RWPE1 (cell line): ENCODE measurements at regions not wholly inside any gene's neighbourhood (a gene's known extent, or its start where the extent isn't known, plus 50 kb on each side); places are given as distances from the start of the nearest gene placed in this dataset.
"Not testable (repeated sequence)": the region's sequence is repeated elsewhere in the genome, so short reads cannot be mapped to it uniquely, and the experiment has no call there.

Source experiments
- CTCF ChIA-PET: fragments of 350-600 bp; sonication (Branson Sonifier 250); formaldehyde crosslinking; extraction: SDS; loops from one replicate; lab custom pipeline; 2021; lab: Yijun Ruan, JAX
- POLR2A ChIA-PET: fragments of 400-600 bp; formaldehyde crosslinking; extraction: SDS; loops from one replicate; lab custom pipeline; 2020; ENCODE audit warnings: antibody characterized with exemption; ENCODE audit not compliant: low non-redundant PET; lab: Yijun Ruan, JAX
- DNase-seq: peaks from one replicate; pipeline ENCODE4 v3.0.0; 2012; ENCODE audit warnings: low spot score
- H3K27ac ChIP-seq: fragments of 450-650 bp; 2 replicates; pipeline ENCODE4 v1.5.1; 2017

- DNase-seq, H3K27ac ChIP-seq, CTCF ChIA-PET, POLR2A ChIA-PET: not testable (repeated sequence)
Measured at GRCh38 chr7:45807832-45808231, 65.0 kb downstream of the CCDC201 start.

GRCh38 chr7:45802214-45802613 lies 70.7 kb downstream of the CCDC201 start:
- CTCF ChIA-PET, H3K27ac ChIP-seq, DNase-seq, POLR2A ChIA-PET: not testable (repeated sequence)

GRCh38 chr7:45797264-45797663 lies 75.6 kb downstream of the CCDC201 start:
- POLR2A ChIA-PET, CTCF ChIA-PET, H3K27ac ChIP-seq: not testable (repeated sequence)
- peak; percentile 25 for DNase-seq

GRCh38 chr7:45789641-45790040 lies 83.2 kb downstream of the CCDC201 start:
- CTCF ChIA-PET = interaction anchor here (0.6 to 0.7 kb wide), 2 partner anchors 202 to 991 kb away, joined by 4 to 8 read pairs; no protein-coding TSS in a partner anchor
- DNase-seq, POLR2A ChIA-PET, H3K27ac ChIP-seq: not testable (repeated sequence)

- CTCF ChIA-PET, H3K27ac ChIP-seq, DNase-seq, POLR2A ChIA-PET: not testable (repeated sequence)
Measured at GRCh38 chr7:45785724-45786123, 87.2 kb downstream of the CCDC201 start.

GRCh38 chr7:45784775-45785174 lies 88.1 kb downstream of the CCDC201 start:
- DNase-seq, POLR2A ChIA-PET, CTCF ChIA-PET, H3K27ac ChIP-seq: not testable (repeated sequence)
